ENCODE measurements at regions not wholly inside any gene's neighbourhood (a gene's known extent, or its start where the extent isn't known, plus 50 kb on each side); places are given as distances from the start of the nearest gene placed in this dataset.

- peak overlapping the region; percentile 54 for H3K4me2 ChIP-seq
- no peaks in the 10 kb centered on the region for H3K9me3 ChIP-seq (ENCODE audit: low read depth)
- peak overlapping the region; percentile 87 for H3K27ac ChIP-seq
- 42% methylated on average over 8 of the region's 8 CpGs for WGBS (ENCODE audit: low lambda C conversion rate, missing lambda C conversion rate)
- H3K36me3 ChIP-seq (replicated peaks; ENCODE audit: insufficient read depth, low read depth) = no peaks in the 10 kb centered on the region
- TF ChIP-seq EZH2phosphoT487 (IDR thresholded peaks at IDR 0.05; ENCODE audit: low read depth, severe bottlenecking, unreplicated experiment) = no peak
- no peak for TF ChIP-seq EZH2 (IDR thresholded peaks at IDR 0.05; ENCODE audit: borderline replicate concordance)
- no peak for TF ChIP-seq CTCF (IDR thresholded peaks at IDR 0.05; ENCODE audit: poor library complexity)
- H2AFZ ChIP-seq = peak overlapping the region; percentile 7
- peak; percentile 28 for DNase-seq (ENCODE audit: low spot score)
- H4K20me1 ChIP-seq (ENCODE audit: insufficient read depth, poor library complexity, severe bottlenecking) = no peaks in the 10 kb centered on the region
- no peaks in the 10 kb centered on the region for H3K79me2 ChIP-seq
- no peaks in the 10 kb centered on the region for H3K9me2 ChIP-seq (replicated peaks; ENCODE audit: insufficient read depth)
- no peak overlapping the region for H3K4me3 ChIP-seq
- peaks cover 53% of the 10 kb centered on the region for H3K4me1 ChIP-seq (ENCODE audit: insufficient read depth)
- H3K27me3 ChIP-seq = no peaks in the 10 kb centered on the region
Observed at GRCh38 chr6:106886922-106887797, 87.4 kb downstream of the CD24 start.

GRCh38 chr6:106886081-106886843 lies 88.3 kb downstream of the CD24 start:
- no peaks in the 10 kb centered on the region for H3K9me3 ChIP-seq (ENCODE audit: low read depth)
- no peak for DNase-seq (ENCODE audit: low spot score)
- H3K4me1 ChIP-seq (ENCODE audit: insufficient read depth) = peaks cover 53% of the 10 kb centered on the region
- peak overlapping the region; percentile 87 for H3K27ac ChIP-seq
- H4K20me1 ChIP-seq (ENCODE audit: insufficient read depth, poor library complexity, severe bottlenecking) = no peaks in the 10 kb centered on the region
- H2AFZ ChIP-seq = peak overlapping the region; percentile 7
- WGBS (ENCODE audit: low lambda C conversion rate, missing lambda C conversion rate) = 42% methylated on average over 9 of the region's 9 CpGs
- H3K4me3 ChIP-seq = no peak overlapping the region
- H3K36me3 ChIP-seq (replicated peaks; ENCODE audit: insufficient read depth, low read depth) = no peaks in the 10 kb centered on the region
- H3K9me2 ChIP-seq (replicated peaks; ENCODE audit: insufficient read depth) = no peaks in the 10 kb centered on the region
- H3K79me2 ChIP-seq = no peaks in the 10 kb centered on the region
- H3K27me3 ChIP-seq = no peaks in the 10 kb centered on the region
- TF ChIP-seq EZH2phosphoT487 (IDR thresholded peaks at IDR 0.05; ENCODE audit: low read depth, severe bottlenecking, unreplicated experiment) (no peak), EZH2 (IDR thresholded peaks at IDR 0.05; ENCODE audit: borderline replicate concordance) (no peak), CTCF (IDR thresholded peaks at IDR 0.05; ENCODE audit: poor library complexity) (no peak)
- H3K4me2 ChIP-seq = peak overlapping the region; percentile 54

- Histone ChIP-seq H3K4me1 (ENCODE audit: insufficient read depth) (peaks cover 53% of the 10 kb centered on the region), H3K36me3 (replicated peaks; ENCODE audit: insufficient read depth, low read depth) (no peaks in the 10 kb centered on the region), H3K27me3 (no peaks in the 10 kb centered on the region), H3K9me2 (replicated peaks; ENCODE audit: insufficient read depth) (no peaks in the 10 kb centered on the region), H3K4me2 (peak overlapping the region; percentile 54), H3K27ac (peak overlapping the region; percentile 87), H4K20me1 (ENCODE audit: insufficient read depth, poor library complexity, severe bottlenecking) (no peaks in the 10 kb centered on the region), H3K4me3 (no peak overlapping the region), H2AFZ (no peak overlapping the region), H3K79me2 (no peaks in the 10 kb centered on the region), H3K9me3 (ENCODE audit: low read depth) (no peaks in the 10 kb centered on the region)
- WGBS (ENCODE audit: low lambda C conversion rate, missing lambda C conversion rate) = 40% methylated on average over 4 of the region's 4 CpGs
- TF ChIP-seq CTCF (IDR thresholded peaks at IDR 0.05; ENCODE audit: poor library complexity) = no peak
- no peak for TF ChIP-seq EZH2phosphoT487 (IDR thresholded peaks at IDR 0.05; ENCODE audit: low read depth, severe bottlenecking, unreplicated experiment)
- TF ChIP-seq EZH2 (IDR thresholded peaks at IDR 0.05; ENCODE audit: borderline replicate concordance) = no peak
- DNase-seq (ENCODE audit: low spot score) = peak; percentile 48
Observed at GRCh38 chr6:106885679-106886078, 88.8 kb downstream of the CD24 start.
